PC-3 (cell line): ENCODE measurements at regions not wholly inside any gene's neighbourhood (a gene's known extent, or its start where the extent isn't known, plus 50 kb on each side); places are given as distances from the start of the nearest gene placed in this dataset.
A peak's percentile ranks its signal among the peaks of the same experiment; 100 is the strongest.

Experiments
- ATAC-seq: fragments of 200-7000 bp; cut with Tn5 transposase; 2 replicates; pipeline ENCODE4 v1.9.1; 2020; ENCODE audit warnings: mild to moderate bottlenecking, moderate library complexity
- BruUV-seq: library from RNA; stranded (reverse); fragments of 400-500 nt; replicated peaks from 2 replicates; lab custom pipeline; 2021; lab: Mats Ljungman, UMichigan
- CTCF ChIA-PET: fragments of 300-600 bp; sonication (Branson Sonifier 250); formaldehyde crosslinking; loops from one replicate; lab custom pipeline; 2022; ENCODE audit warnings: antibody characterized with exemption; lab: Charles Lee
- POLR2A ChIA-PET: fragments of 300-600 bp; sonication (Branson Sonifier 250); formaldehyde crosslinking; loops from one replicate; lab custom pipeline; 2022; ENCODE audit warnings: antibody characterized with exemption; ENCODE audit not compliant: unreplicated experiment; lab: Charles Lee
- DNase-seq: peaks from one replicate; pipeline ENCODE4 v3.0.0-alpha.2; 2015
- H2AFZ ChIP-seq: fragments of 300-600 bp; sonication (generic); 2 replicates; pipeline ENCODE4 v1.6.0; 2016; ENCODE audit warnings: antibody characterized with exemption, low read length
- H3F3A ChIP-seq: fragments of 300-600 bp; sonication (generic); one replicate; pipeline ENCODE4 v1.6.0; 2017; ENCODE audit warnings: antibody characterized with exemption, low read length, control low read depth, mild to moderate bottlenecking; ENCODE audit not compliant: unreplicated experiment
- H3K27ac ChIP-seq: fragments of 300-600 bp; sonication (generic); 2 replicates; pipeline ENCODE4 v1.5.1; 2016; ENCODE audit warnings: mild to moderate bottlenecking, low read length
- H3K27me3 ChIP-seq: fragments of 300-600 bp; sonication (generic); 2 replicates; pipeline ENCODE4 v1.6.1; 2016; ENCODE audit warnings: low read length, mixed read lengths
- H3K36me3 ChIP-seq: fragments of 300-600 bp; sonication (generic); 2 replicates; pipeline ENCODE4 v1.6.1; 2016; ENCODE audit warnings: low read depth, mixed run types, low read length, mixed read lengths
- H3K4me1 ChIP-seq: fragments of 300-600 bp; sonication (generic); 2 replicates; pipeline ENCODE4 v1.5.1; 2016; ENCODE audit warnings: low read length; ENCODE audit not compliant: insufficient read depth
- H3K4me2 ChIP-seq: fragments of 300-600 bp; sonication (generic); 2 replicates; pipeline ENCODE4 v1.6.0; 2016; ENCODE audit warnings: low read length
- H3K4me3 ChIP-seq: fragments of 300-600 bp; sonication (generic); 2 replicates; pipeline ENCODE4 v1.5.1; 2016; ENCODE audit warnings: mild to moderate bottlenecking, low read length, mixed read lengths
- H3K79me2 ChIP-seq: fragments of 300-600 bp; sonication (generic); 2 replicates; pipeline ENCODE4 v1.6.1; 2017; ENCODE audit warnings: low read length, mixed read lengths
- H3K9ac ChIP-seq: fragments of 300-600 bp; sonication (generic); 2 replicates; pipeline ENCODE4 v1.6.0; 2016; ENCODE audit warnings: mild to moderate bottlenecking, low read length
- H3K9me2 ChIP-seq: fragments of 300-600 bp; sonication (generic); replicated peaks from 2 replicates; pipeline ENCODE4 v1.6.1; 2016; ENCODE audit warnings: mixed run types, low read length, mixed read lengths
- H3K9me3 ChIP-seq: fragments of 300-600 bp; sonication (generic); 2 replicates; pipeline ENCODE4 v1.6.1; 2016; ENCODE audit warnings: low read length, mixed read lengths
- H4K20me1 ChIP-seq: fragments of 300-600 bp; sonication (generic); 2 replicates; pipeline ENCODE4 v1.6.1; 2016; ENCODE audit warnings: low read length, mixed read lengths
- CTCF ChIP-seq: fragments of 300-600 bp; sonication (generic); conservative IDR thresholded peaks from 2 replicates; pipeline ENCODE4 v1.5.1; 2017; ENCODE audit warnings: antibody characterized with exemption, low read depth, mild to moderate bottlenecking, low read length
- EZH2 ChIP-seq: fragments of 300-600 bp; sonication (generic); IDR thresholded peaks from one replicate; pipeline ENCODE4 v1.6.1; 2017; ENCODE audit warnings: antibody characterized with exemption, mild to moderate bottlenecking, low read length; ENCODE audit not compliant: unreplicated experiment
- EZH2phosphoT487 ChIP-seq: fragments of 300-600 bp; sonication (generic); IDR thresholded peaks from 2 replicates; pipeline ENCODE4 v1.6.1; 2018; ENCODE audit warnings: mild to moderate bottlenecking, antibody characterized with exemption, low read length, borderline replicate concordance
- intact Hi-C: fragments of 100-400 bp; cut with micrococcal nuclease; formaldehyde crosslinking; loops from 2 replicates; pipeline ENCODE4 v1.9.0; 2023

- TF ChIP-seq CTCF: peak; percentile 78
- no peak for TF ChIP-seq EZH2phosphoT487
- H3K27ac ChIP-seq: no peak overlapping the region
- no TSS peak for BruUV-seq
- H3K27me3 ChIP-seq: no peaks in the 10 kb centered on the region
- 0 out of 2 replicates have a peak, but pooled peaks cover 4% of the 10 kb centered on the region for H3K4me1 ChIP-seq
- ChIA-PET CTCF (interaction anchor here (0.6 to 1.5 kb wide), 3 partner anchors 24 to 353 kb away, joined by 3 to 8 read pairs (median 3); no protein-coding TSS in a partner anchor), POLR2A (no interaction called here)
- no peaks in the 10 kb centered on the region for H3K9me3 ChIP-seq
- no peak overlapping the region; the same call in 1 of the 2 replicates for H2AFZ ChIP-seq
- no peaks in the 10 kb centered on the region for H3K9me2 ChIP-seq
- no peak overlapping the region for H3K4me2 ChIP-seq
- peak; percentile 88 for ATAC-seq
- H4K20me1 ChIP-seq: no peaks in the 10 kb centered on the region
- no peaks in the 10 kb centered on the region for H3K79me2 ChIP-seq
- H3K9ac ChIP-seq: no peak overlapping the region
- H3F3A ChIP-seq: no peaks in the 10 kb centered on the region
- DNase-seq: peak; percentile 60
- no peaks in the 10 kb centered on the region for H3K36me3 ChIP-seq
- H3K4me3 ChIP-seq: no peak overlapping the region
- intact Hi-C loops: loop anchor here (1.0 kb wide), 1 partner anchor 47 kb away; no protein-coding TSS in a partner anchor
Observed at GRCh38 chr2:118269408-118270051, 181.3 kb downstream of the INSIG2 start.

GRCh38 chr2:118268268-118268667, 180.0 kb downstream of the INSIG2 start:
- no peaks in the 10 kb centered on the region for H3K36me3 ChIP-seq
- H3K4me1 ChIP-seq: 0 out of 2 replicates have a peak, but pooled peaks cover 4% of the 10 kb centered on the region

More at GRCh38 chr2:118268268-118268667, 180.0 kb downstream of the INSIG2 start:
- H3K4me2 ChIP-seq: no peak overlapping the region
- H4K20me1 ChIP-seq: no peaks in the 10 kb centered on the region
- no peaks in the 10 kb centered on the region for H3K9me3 ChIP-seq
- DNase-seq (no peak), ATAC-seq (no peak)
- no peak overlapping the region for H2AFZ ChIP-seq
- BruUV-seq: no TSS peak
- no peaks in the 10 kb centered on the region for H3K79me2 ChIP-seq
- H3K9me2 ChIP-seq: no peaks in the 10 kb centered on the region
- intact Hi-C loops: no loop called here
- no peaks in the 10 kb centered on the region for H3K27me3 ChIP-seq
- ChIA-PET POLR2A (no interaction called here), CTCF (no interaction called here)
- H3K4me3 ChIP-seq: no peak overlapping the region
- TF ChIP-seq EZH2 (no peak), CTCF (no peak), EZH2phosphoT487 (no peak)
- no peak overlapping the region for H3K9ac ChIP-seq
- H3F3A ChIP-seq: no peaks in the 10 kb centered on the region
- H3K27ac ChIP-seq: no peak overlapping the region
